Stimulated activated CD4-positive, alpha-beta T cell treated with anti-CD3 and anti-CD28 coated beads, Interleukin-12 subunit alpha, Interleukin-12 subunit beta, amount 100 ng/mL, for 48 hours (primary cell): ENCODE measurements at regions not wholly inside any gene's neighbourhood (a gene's known extent, or its start where the extent isn't known, plus 50 kb on each side); places are given as distances from the start of the nearest gene placed in this dataset.

Source experiments
- DNase-seq, 3 donors: peaks; one replicate each; pipeline ENCODE4 v3.0.0-alpha.2; 2020; ENCODE audit warnings: low read depth in 2 of 3, low spot score in 1 of 3

- DNase-seq, result no peak
These were observed 64.8 kb upstream of the LPP start for GRCh38 chr3:188088948-188089685.

GRCh38 chr3:188090620-188091309, 63.2 kb upstream of the LPP start:
- no peak for DNase-seq

GRCh38 chr3:188091746-188092145, 62.2 kb upstream of the LPP start:
- no peak for DNase-seq

GRCh38 chr3:188092648-188093047, 61.3 kb upstream of the LPP start:
- peak; percentile 16 to 57 (median 47) for DNase-seq

GRCh38 chr3:188095431-188095830, 58.5 kb upstream of the LPP start:
- no peak for DNase-seq

- DNase-seq, result no peak
These were observed 56.2 kb upstream of the LPP start for GRCh38 chr3:188097791-188098190.

- DNase-seq, result no peak
These were observed 54.0 kb upstream of the LPP start for GRCh38 chr3:188099907-188100306.

- no peak for DNase-seq
These were observed 51.0 kb upstream of the LPP start for GRCh38 chr3:188102861-188103547.

GRCh38 chr3:188104050-188104449, 49.9 kb upstream of the LPP start:
- DNase-seq, result no peak
